ENCODE measurements at regions not wholly inside any gene's neighbourhood (a gene's known extent, or its start where the extent isn't known, plus 50 kb on each side); places are given as distances from the start of the nearest gene placed in this dataset.
A peak's percentile ranks its signal among the peaks of the same experiment; 100 is the strongest.

DNA sequence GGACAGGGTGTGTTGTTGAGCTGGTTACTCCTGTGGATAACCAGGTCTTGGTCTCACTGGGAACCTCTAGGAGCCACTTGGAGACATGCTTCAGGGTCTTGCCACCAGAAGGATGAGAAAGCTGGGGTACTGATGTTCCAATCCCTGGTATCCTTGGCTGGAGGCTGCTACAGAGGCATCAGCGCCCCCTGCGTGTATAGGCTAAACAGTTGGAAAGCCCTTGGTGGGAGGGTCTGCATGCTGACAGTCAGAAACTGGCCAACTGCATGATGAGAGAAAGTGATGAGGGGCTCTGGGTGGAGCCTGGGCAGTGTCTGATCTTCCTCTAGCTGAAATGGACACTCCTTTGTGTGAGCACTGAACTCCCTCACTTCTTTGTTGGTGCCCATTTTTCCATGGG, 536.9 kb downstream of the XYLT1 start:
- TF ChIP-seq, protein P1, sequence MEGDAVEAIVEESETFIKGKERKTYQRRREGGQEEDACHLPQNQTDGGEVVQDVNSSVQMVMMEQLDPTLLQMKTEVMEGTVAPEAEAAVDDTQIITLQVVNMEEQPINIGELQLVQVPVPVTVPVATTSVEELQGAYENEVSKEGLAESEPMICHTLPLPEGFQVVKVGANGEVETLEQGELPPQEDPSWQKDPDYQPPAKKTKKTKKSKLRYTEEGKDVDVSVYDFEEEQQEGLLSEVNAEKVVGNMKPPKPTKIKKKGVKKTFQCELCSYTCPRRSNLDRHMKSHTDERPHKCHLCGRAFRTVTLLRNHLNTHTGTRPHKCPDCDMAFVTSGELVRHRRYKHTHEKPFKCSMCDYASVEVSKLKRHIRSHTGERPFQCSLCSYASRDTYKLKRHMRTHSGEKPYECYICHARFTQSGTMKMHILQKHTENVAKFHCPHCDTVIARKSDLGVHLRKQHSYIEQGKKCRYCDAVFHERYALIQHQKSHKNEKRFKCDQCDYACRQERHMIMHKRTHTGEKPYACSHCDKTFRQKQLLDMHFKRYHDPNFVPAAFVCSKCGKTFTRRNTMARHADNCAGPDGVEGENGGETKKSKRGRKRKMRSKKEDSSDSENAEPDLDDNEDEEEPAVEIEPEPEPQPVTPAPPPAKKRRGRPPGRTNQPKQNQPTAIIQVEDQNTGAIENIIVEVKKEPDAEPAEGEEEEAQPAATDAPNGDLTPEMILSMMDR (IDR thresholded peaks at IDR 0.05; ENCODE audit: control extremely low read depth in 1 of 3, insufficient read depth in 1 of 3, low read depth in 1 of 3, low read length in 3 of 3), result peak; percentile 34 to 66 (median 48)
- TF ChIP-seq TCF12 (IDR thresholded peaks at IDR 0.05; ENCODE audit: low read depth, low read length), result no peak
- no peak for TF ChIP-seq MAX (IDR thresholded peaks at IDR 0.05)
- TF ChIP-seq TAF1 (IDR thresholded peaks at IDR 0.05; ENCODE audit: low read depth, low read length), result no peak
- no peak for TF ChIP-seq EZH2 (IDR thresholded peaks at IDR 0.05; ENCODE audit: low read depth, low read length, severe bottlenecking)
- no peak for TF ChIP-seq POLR2AphosphoS5 (IDR thresholded peaks at IDR 0.05; ENCODE audit: low read depth, low read length)
- peak; percentile 36 to 59; a peak in 3 of 4 replicates for TF ChIP-seq RAD21 (IDR thresholded peaks at IDR 0.05 in 1 of 2, conservative IDR thresholded peaks at IDR 0.05 in 1 of 2; ENCODE audit: low read depth in 2 of 2, low read length in 2 of 2)

Measured in H1 (cell line).